ENCODE measurements at regions not wholly inside any gene's neighbourhood (a gene's known extent, or its start where the extent isn't known, plus 50 kb on each side); places are given as distances from the start of the nearest gene placed in this dataset.

DNA sequence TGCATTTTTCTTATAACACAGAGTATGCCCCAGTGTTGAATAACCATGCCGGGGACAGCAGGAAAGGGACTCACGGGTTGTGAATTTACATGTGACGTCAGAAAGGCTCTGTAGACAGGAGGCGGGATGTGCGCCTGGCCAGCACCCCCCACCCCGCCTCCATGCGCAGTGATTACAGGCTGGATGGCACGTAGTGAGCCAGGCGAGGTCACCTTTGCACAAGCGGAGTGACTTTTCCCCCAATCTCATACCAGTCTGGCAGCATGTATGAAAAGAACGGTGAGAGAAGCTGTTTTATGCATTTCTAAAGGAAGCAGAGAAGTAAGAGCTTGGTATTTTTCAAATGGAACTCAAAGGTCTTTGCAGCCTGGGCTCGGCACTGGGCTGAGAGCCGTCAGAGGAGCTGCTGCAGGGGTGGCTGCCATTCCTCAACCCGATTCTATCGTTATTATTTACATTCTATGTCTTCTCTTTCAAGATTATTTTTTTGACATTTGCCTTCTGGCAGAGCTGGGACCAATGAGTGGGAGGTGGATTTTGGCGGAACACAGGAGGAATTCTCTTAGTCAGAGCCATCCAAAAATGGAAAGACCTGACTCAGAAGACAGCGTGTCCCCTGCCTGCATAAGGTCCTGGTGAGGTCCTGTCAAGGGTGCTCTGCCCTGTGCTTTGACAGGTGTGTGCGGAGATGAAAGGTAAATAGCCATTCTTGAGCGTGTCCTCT lies 115.6 kb upstream of the SLC45A1 start:
- DNase-seq: no peak

DNA sequence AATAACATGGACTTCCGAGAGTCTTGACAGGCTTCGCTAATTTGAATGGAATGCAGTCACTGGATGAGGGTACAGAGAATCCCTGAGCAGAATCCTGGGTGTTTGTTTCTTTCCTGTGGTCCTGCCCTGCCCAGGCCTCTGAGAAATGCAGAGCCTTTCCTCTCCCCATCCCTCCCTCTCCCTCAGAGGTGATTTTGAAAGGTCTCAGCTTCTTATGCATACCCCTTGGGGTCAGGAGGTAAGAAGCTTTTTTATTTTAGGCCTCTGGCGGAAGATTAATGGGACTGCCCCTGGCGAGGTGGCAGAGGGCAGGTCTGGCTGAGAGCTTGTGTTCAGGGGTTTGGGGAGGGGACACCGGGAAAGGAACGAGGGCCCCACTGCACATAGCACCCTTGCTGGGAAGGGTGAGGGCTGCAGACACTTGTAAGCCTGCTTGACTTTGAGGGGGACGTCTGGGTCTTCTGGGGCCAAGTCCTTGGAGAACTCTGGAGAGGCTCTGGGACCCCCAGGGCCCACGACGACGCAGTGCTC lies 116.5 kb upstream of the SLC45A1 start:
- DNase-seq: no peak

DNA sequence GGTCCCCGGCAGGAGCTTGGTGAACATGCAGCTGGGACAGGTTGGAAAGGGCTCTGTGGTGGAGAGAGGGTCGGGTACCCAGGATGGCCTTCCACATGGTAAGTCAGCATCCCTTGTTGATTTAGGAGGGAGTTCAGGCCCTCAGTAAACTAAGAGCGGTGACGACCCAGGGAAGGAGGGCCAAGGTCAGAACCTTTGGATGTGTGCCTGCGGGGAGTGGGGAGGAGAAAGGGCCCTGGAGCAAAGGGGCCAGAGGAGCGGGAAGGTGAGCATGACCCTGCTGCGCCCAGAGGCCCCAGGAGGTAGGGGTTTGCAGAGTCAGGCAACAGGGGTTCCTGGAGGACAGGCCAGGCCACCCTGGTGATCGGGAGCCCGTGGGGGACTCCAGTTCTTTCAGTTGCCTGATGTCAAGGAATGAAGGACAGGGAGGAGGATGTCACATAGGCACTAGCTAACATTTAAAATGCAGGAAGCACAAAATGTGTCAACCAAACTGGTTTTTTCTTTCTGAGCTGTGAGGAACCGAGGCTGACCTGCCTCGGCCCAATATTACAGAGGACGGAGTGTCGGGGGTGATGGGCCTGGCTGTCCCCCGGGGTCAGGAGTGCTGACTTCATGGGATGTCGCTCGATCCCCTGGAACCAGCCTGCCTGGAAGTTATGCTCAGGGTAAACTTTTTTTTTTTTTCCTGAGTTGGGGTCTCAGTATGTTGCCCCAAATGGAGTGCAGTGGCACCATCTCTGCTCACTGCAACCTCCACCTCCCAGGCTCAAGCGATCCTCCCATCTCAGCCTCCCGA lies 117.4 kb upstream of the SLC45A1 start:
- no peak for DNase-seq

DNA sequence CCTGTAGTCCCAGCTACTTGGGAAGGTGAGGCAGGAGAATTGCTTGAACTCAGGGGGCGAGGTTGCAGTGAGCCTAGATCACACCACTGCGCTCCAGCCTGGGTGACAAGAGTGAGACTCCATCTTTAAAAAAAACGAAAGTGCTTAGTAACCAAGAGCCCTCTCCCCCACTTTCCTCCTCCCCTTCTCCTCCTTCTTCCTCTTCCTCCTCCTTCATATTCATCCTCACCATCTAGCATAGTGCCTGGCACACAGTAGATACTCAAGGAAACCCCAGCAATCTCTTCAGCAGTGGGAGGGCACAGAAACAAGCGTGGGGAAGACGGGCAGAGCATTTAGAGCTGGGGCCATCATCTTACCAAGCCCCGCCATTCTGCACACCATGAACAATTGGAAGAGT lies 119.4 kb upstream of the SLC45A1 start:
- DNase-seq: no peak

DNA sequence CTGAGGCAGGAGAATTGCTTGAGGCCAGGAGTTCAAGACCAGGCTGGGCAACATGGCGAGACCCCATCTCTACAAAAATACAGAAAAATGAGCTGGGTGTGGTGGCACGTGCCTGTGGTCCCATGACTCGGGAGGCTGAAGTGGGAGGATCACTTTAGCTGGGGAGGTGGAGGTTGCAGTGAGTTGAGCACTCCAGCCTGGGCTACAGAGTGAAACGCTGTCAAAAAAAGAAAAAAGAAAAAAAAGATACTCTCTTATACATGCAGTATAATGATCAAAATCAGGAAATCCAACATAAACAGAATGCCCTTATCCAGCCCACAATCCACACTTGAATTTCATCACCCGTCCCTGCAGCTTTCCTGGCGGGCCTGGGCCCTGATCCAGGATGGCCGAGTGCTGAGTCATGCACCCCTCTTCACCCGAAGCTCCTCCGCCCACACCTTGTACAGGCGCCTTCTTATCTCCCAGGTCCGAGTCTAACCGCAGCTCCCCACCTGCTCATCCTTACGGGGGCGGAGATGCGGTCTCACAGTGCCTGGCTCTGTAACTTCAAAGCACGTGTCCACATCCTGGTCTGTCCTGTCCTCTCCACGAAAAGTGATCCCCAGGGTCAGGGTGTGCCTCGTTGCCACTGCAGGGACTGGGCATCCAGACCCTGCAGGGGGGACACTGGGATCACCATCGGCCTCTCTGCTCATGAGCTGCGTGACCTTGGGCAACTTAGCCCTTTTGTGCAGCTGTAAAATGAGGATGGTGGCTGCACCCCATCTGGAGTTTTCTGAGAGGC lies 120.2 kb upstream of the SLC45A1 start:
- no peak for DNase-seq

DNA sequence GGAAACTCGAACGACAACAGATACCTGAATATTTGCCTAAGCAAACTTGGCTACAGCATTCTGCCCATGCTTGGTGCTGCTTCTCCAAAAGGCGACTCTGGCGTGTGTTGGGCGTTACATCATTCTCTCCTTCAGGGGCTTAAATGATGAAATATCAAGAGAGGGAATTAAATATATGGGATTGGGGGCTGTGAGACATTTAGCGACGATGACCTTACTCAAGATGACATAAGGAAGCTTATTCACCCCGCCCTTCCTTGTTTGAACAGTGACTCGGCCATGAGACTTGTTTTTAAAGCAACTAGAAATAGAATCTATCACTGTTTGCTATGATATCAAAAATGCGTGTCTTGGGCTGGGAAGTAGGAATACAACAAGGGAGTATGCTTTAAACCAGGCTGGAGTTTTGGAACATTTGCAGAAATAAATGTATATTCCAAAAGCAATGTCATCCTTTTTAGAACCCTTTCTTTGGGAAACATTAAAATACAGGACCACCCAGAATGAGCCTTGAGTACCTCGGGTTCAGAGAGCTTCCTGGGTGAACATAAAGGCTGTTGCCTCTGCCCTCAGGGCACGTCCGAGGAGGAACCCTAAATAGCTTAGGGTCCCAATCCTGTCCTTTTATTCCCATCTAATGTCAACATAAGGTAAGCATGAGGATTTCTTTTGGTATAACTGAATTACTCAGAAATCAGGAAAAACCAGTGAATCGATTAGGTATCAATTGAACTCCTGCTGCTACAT lies 123.3 kb upstream of the SLC45A1 start:
- no peak for DNase-seq

DNA sequence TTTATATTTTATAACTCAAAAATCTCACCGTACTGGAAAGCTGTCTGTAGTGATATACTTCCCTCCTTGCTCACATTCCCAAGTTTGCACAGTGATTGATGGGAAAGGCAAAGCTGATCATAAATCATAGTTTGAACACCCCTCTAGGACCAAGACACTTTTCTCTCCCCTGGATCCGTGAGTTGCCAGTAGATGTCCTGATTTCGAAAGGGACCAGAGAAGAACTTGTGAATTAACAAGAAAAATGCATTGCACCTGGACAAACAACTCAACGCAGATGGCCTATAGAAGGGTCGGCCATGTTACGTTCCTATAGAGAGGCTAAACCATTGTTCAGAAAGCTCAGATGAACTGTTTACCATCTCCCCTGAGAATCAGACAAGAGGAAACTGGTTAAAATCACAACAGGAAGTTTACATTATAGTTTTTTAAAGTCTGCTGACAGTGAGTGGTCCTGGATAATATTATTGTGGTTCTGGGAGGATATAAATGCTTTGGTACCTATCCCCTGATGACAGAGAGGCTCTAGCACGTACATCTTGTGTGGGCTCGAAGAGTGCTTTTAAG lies 124.0 kb upstream of the SLC45A1 start:
- no peak for DNase-seq

DNA sequence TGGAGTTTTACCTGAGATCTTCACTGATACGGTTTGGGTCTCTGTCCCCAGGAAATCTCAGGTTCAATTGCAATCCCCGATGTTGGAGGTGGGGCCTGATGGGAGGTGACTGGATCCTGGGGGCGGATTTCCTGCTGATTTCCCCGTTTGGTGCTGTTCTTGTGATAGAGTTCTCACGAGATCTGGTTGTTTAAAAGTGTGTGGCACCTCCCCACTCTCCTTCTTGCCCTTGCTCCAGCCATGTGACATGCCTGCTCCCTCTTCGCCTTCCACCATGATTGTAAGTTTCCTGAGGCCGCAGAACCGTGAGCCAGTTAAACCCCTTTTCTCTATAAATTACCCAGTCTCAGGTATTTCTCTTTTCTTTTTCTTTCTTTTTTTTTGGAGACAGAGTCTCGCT lies 126.4 kb upstream of the SLC45A1 start:
- DNase-seq: no peak

DNA sequence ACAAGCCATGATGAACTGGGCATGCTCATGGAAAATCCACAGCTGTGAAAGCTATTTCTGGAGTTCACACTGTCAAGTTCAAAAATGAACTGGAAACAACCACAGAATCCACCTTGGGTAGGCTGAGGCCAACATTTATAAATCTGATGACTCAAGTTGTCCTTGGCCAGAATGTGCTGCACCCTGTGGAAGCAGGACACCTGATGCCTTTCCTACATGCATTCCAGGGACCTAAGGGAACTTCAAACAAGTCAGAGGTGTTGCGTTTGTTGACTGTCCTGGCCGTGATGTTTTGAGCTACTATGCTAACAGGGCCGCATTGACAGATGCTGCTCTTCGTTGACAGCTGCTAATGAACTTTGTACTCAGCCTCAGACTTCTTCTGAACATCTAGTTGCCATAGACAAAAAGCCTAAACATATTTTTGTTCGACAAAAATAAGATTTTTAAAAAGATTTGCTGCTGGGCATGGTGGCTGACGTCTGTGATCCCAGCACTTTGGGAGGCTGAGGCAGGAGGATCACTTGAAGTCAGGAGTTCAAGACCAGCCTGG lies 127.9 kb upstream of the SLC45A1 start:
- no peak for DNase-seq

DNA sequence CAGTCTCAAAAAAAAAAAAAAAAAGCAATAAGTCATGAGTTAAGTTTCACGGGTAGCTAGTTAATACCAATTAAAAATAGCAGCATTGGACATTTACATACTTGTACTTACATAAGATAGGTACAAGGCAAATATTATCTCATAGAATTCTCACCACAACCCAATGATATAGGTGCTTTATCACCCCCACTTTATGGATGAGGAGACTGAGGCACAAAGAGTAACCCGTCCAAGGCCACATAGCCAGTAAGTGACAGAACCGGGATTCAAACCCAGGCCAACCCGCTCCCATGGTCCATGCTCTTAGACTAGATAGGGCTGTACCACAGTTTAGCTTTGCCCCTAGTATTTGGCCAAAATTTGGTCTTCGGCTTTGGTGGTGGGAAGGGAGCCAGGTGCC lies 132.5 kb upstream of the SLC45A1 start:
- no peak for DNase-seq

DNA sequence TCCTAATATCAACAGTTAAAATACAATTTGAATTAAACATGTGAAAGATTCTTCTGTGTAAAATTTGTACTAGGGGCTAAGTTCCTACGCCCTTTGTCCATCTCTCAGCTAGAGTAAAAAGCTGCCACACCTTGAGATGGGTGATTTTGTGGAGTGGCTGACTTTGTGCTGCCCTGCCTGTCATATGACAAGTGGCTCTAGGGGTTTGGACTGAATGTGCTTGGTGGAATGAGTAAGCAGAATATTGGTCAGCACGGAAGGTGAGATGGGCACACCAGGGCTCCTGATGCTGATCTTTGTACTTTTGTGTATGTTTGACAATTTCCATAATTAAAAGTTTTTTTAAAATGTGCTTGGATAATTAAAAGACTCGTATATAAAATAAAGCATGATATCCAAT lies 133.6 kb upstream of the SLC45A1 start:
- no peak for DNase-seq

DNA sequence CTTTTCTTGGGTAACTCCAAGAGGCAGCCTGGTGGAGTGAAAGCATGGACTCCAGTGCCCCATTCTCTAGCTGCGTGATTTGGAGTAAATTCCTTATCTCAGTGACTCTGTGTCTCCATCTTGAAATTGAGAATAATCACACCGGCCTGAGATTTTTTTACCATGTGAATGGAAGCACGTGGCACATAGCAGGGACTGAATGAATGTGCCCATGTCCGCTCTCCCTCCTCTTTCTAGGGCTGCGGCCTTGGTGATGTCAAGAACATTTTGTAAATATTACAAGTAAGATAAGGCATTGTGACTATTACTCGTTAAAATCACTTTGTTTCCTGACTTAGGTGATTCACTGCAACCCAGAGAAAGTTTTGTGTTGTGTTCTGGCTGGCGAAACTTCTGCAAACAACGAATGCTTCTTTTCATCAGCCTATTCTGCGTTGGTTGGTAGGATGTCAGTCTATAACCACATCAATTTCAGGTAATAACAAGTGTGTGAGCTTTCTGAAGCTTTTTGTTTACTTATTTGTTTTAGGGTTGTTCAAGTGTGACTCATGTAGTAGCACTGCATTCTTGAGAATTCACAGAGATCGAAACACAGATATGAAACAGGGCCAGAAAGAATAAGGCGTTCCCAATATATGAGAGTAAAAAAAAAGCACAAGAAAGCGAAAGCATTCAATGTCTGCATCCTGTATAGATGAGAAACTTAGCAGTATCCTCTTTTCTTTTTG lies 135.7 kb upstream of the SLC45A1 start:
- DNase-seq: no peak

DNA sequence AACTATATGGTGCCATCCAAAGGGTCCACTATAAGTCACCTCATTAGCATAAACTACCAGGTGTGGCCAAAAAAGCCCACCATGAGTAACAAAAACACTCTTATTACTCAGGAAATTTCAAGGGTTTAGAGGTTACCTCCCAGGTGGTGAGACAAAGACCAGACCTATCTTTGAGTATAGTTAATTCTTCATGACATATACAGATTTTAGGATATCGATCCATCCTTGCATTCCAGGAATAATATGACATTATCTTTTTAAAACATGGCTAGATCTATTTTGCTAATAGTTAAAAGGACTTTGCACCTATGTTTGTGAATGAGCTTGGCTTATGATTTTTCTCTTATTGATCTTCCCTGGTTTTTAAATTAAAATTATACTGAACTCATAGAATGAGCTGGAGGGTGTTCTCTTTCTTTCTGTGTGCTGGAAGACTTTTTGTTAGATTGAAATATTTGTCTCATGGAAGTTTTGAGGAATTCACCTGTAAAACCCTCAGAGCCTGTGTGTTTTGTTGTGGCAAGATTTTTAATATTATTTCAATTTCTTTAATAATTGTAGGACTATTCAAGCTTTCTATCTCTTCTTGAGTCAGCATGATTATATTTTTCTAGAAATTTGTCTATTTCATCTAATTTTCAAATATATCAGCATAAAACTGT lies 138.7 kb upstream of the SLC45A1 start:
- no peak for DNase-seq

DNA sequence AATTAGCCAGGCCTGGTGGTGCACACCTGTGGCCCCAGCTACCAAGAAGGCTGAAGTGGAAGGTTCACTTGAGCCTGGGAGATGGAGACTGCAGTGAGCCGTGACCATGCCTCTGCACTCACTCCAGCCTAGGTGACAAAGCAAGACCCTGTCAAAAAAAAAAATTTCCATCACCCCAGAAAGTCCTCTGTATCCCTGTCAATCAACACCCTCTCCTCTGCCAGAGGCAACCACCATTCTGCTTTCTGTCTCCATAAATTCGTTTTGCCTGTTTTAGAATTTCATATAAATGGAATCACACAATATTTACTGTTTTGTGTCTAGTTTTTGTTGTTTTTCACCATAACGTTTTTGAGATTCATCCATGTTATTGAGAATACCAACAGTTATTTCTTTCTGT lies 141.6 kb upstream of the SLC45A1 start:
- DNase-seq: no peak

DNA sequence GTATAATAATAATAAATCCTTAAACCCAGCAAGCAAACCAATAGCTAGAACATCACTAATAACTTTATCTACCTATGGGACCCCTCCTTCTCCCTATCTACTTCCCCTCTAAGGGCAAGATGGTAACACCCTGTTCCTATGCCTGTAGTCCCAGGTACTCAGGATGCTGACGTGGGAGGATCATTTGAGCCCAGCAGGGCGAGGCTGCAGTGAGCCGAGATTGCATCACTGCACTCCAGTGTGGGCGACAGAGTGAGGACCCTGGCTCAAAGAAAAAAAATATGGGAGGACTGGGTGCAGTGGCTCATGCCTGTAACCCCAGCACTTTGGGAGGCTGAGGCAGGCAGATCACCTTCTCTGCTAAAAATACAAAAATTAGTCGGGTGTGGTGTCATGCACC lies 143.1 kb upstream of the SLC45A1 start:
- DNase-seq: no peak

DNA sequence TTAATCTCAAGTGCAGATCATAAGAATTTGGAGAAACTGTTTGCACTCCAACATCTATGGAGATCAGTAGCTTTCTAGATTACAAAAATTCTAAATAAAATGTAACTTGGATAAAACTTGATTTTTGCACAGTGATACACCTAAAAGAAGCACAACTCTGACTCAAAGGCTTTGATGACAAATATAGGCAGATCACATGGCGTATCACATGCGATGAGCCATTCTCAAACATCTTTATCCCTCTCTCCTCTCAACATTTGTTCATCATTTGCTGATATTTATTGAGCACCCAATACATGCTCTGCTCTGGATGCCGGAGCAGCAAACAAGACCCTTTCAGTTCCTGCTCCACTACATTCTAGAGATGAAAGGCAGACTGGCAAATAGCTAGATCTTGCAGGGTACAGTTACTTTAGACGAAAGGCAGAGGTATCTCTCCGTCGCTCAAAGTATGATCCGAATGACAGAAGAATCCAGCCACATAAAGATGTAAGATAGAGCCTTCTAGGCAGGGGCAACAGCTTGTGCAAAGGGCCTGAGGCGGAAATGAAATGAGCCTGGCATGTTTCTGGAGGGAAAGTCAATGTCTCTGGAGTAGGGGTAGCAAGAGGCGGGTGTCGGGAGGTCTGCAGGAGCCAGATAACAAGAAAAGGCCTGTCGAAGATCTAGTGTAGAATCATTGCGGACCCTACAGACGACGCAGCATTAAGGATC lies 145.8 kb upstream of the ERRFI1 start:
- no peak for DNase-seq

DNA sequence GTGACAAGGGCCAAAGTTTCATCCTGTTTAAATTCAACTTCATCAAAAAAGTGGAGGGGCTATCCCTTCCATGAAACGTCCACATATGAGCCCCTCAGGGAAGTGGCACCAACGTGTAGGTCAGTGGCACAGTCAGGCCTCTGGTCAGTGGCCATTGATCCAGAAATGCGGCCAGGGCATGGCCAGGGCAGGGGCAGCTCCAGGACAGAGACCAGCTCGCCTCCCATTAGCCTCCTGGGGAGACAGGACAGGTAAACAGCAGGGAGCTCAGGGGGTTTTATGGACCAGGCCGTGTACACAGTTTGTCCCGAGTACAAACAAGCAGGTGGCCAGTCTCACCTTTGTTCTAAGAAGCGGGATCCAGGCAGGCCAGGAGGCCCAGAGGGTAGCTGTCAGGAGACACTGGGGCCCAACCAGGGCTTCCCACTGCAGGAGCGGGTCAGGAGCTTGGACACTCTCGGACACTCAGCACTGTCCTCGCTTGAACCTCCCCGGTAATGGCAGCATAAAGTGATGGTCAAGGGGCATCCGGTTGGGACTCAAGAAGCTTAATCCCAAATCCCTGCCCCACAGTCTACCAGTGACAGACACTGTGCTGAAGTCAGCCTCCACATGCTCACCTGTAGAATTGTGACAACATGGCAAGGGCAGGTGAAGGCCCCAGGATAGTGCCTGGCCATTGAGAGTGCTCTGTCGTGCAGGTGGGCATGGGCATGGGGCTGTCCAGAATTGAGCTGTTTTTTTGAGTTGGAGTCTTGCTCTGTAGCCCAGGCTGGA lies 144.1 kb upstream of the ERRFI1 start:
- DNase-seq: no peak

DNA sequence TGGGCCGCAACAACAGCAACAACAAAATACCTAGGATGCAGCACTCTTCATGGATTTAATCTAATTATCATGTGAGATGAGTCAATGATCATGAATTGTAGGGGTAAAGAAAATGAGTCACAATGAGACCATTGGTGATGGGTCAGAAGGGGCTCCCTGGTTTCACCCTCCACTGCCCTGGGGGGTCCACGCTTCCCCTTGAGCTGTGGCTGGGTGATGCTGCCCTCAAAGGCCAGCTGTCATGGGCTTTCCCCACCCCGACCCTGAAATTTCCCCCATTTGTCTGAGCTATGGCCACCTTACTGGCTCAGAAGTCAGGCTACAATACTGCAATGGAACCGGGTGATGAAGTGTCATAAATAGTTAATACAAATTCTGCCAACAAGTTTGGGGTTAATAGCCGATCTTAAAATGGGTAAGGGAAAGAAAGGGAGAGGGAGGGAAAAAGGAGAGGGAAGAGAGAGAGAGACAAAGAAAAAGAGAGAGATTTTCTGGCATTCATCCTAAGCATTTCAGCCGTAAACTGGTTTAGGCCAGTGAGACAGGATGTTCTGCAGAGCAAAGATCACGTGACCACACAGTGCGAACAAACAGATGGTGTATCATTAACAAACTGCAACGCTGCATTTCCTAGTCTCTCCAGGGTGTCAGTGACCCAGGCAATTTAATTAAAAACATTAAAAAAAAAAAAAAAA lies 143.4 kb upstream of the ERRFI1 start:
- peak; percentile 92 for DNase-seq

DNA sequence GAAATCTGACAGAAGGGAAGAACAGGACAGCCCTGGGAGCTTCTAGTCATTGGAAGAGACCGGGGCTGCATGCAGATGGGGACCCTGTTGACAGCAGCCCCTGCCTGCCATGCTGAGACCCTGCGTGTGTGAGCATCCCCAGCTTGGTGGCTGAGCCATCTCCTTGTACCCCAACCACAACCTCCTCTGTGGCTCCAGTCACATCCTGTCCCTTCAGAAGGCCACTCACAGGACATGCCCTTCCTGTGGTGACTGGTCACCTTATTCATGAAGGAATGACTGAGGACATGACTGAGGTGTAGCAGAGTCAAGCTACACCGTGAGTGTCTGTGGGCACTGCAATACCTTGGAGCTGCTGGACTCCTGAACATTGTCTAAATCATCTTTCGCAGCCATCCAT lies 141.8 kb upstream of the ERRFI1 start:
- no peak for DNase-seq
